RWPE2 (cell line): ENCODE measurements at regions not wholly inside any gene's neighbourhood (a gene's known extent, or its start where the extent isn't known, plus 50 kb on each side); places are given as distances from the start of the nearest gene placed in this dataset.

Experiments used
- ATAC-seq: fragments of 200-7000 bp; cut with Tn5 transposase; 3 replicates; pipeline ENCODE4 v1.9.1; 2021; ENCODE audit warnings: low read depth
- DNase-seq: peaks from one replicate; pipeline ENCODE4 v3.0.0-alpha.2; 2020; ENCODE audit warnings: low spot score
- H3K27ac ChIP-seq: fragments of 450-650 bp; 2 replicates; pipeline ENCODE4 v1.5.1; 2017; ENCODE audit warnings: mild to moderate bottlenecking; ENCODE audit not compliant: poor library complexity, severe bottlenecking
- H3K27me3 ChIP-seq: fragments of 250-450 bp; sonication (Bioruptor Pico); 2 replicates; pipeline ENCODE4 v1.5.1; 2021; ENCODE audit warnings: mild to moderate bottlenecking, moderate library complexity; ENCODE audit not compliant: insufficient read depth, poor library complexity, severe bottlenecking
- H3K36me3 ChIP-seq: fragments of 250-450 bp; sonication (Bioruptor Pico); 2 replicates; pipeline ENCODE4 v1.5.1; 2020; ENCODE audit warnings: low read depth, mild to moderate bottlenecking, moderate library complexity
- H3K4me1 ChIP-seq: fragments of 250-450 bp; sonication (Bioruptor Pico); 2 replicates; pipeline ENCODE4 v1.5.1; 2021; ENCODE audit warnings: mild to moderate bottlenecking, moderate library complexity; ENCODE audit not compliant: insufficient read depth, poor library complexity, severe bottlenecking
- H3K4me3 ChIP-seq: fragments of 250-450 bp; sonication (Bioruptor Pico); 2 replicates; pipeline ENCODE4 v1.5.1; 2021; ENCODE audit warnings: mild to moderate bottlenecking, moderate library complexity; ENCODE audit not compliant: severe bottlenecking
- H3K9me3 ChIP-seq: fragments of 250-450 bp; sonication (Bioruptor Pico); 2 replicates; pipeline ENCODE4 v1.5.1; 2021; ENCODE audit warnings: mild to moderate bottlenecking, moderate library complexity; ENCODE audit not compliant: severe bottlenecking
- TF ChIP-seq, protein P1 (sequence below): fragments of 450-650 bp; IDR thresholded peaks from one replicate; pipeline ENCODE4 v1.5.1; 2017; ENCODE audit warnings: mild to moderate bottlenecking, moderate library complexity; ENCODE audit not compliant: poor library complexity, severe bottlenecking

- DNase-seq (no peak), ATAC-seq (no peak)
- Histone ChIP-seq H3K36me3 (no peaks in the 10 kb centered on the region), H3K4me1 (peaks cover 33% of the 10 kb centered on the region), H3K27ac (no peak overlapping the region), H3K27me3 (no peaks in the 10 kb centered on the region), H3K4me3 (no peak overlapping the region), H3K9me3 (no peaks in the 10 kb centered on the region)
- TF ChIP-seq, protein P1, sequence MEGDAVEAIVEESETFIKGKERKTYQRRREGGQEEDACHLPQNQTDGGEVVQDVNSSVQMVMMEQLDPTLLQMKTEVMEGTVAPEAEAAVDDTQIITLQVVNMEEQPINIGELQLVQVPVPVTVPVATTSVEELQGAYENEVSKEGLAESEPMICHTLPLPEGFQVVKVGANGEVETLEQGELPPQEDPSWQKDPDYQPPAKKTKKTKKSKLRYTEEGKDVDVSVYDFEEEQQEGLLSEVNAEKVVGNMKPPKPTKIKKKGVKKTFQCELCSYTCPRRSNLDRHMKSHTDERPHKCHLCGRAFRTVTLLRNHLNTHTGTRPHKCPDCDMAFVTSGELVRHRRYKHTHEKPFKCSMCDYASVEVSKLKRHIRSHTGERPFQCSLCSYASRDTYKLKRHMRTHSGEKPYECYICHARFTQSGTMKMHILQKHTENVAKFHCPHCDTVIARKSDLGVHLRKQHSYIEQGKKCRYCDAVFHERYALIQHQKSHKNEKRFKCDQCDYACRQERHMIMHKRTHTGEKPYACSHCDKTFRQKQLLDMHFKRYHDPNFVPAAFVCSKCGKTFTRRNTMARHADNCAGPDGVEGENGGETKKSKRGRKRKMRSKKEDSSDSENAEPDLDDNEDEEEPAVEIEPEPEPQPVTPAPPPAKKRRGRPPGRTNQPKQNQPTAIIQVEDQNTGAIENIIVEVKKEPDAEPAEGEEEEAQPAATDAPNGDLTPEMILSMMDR, result no peak
These were observed 404.0 kb upstream of the MMADHC start for GRCh38 chr2:149991576-149991975.

GRCh38 chr2:149990965-149991364, 403.4 kb upstream of the MMADHC start:
- Histone ChIP-seq H3K36me3 (no peaks in the 10 kb centered on the region), H3K27me3 (no peaks in the 10 kb centered on the region), H3K4me3 (no peak overlapping the region), H3K9me3 (no peaks in the 10 kb centered on the region), H3K4me1 (peaks cover 33% of the 10 kb centered on the region), H3K27ac (no peak overlapping the region)
- DNase-seq, result no peak
- TF ChIP-seq, protein P1, result no peak
- no peak for ATAC-seq

- Histone ChIP-seq H3K36me3 (no peaks in the 10 kb centered on the region), H3K4me1 (peaks cover 25% of the 10 kb centered on the region), H3K27ac (peak overlapping the region; percentile 77), H3K9me3 (no peaks in the 10 kb centered on the region), H3K27me3 (no peaks in the 10 kb centered on the region), H3K4me3 (no peak overlapping the region)
- DNase-seq (no peak), ATAC-seq (peak; percentile 87)
- TF ChIP-seq, protein P1, result no peak
These were observed 402.0 kb upstream of the MMADHC start for GRCh38 chr2:149989447-149990063.

- ATAC-seq (no peak), DNase-seq (no peak)
- Histone ChIP-seq H3K36me3 (no peaks in the 10 kb centered on the region), H3K27me3 (no peaks in the 10 kb centered on the region), H3K9me3 (no peaks in the 10 kb centered on the region), H3K4me1 (peaks cover 18% of the 10 kb centered on the region), H3K27ac (peak overlapping the region; percentile 77), H3K4me3 (no peak overlapping the region)
- TF ChIP-seq, protein P1, result no peak
These were observed 400.8 kb upstream of the MMADHC start for GRCh38 chr2:149988361-149988760.

DNA sequence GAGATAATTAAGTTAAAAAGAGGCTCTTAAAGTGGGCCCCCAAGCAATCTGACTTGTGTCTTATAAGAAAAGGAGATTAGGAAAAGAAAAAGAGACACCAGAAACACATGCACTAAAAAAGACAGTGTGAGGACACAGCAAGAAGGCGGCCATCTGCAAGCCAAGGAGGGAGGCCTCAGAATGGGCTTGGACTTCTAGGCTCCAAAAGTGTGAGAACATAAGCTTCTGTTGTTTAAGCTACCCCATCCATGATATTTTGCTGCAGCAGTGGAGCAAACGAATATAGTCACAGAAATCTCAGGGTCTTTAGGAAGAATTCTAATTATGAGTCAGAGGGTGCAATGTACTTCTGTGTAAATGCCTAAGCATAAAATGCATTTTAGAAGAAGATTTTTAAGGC, 399.3 kb upstream of the MMADHC start:
- no peaks in the 10 kb centered on the region for H3K9me3 ChIP-seq
- peaks cover 18% of the 10 kb centered on the region for H3K4me1 ChIP-seq
- H3K4me3 ChIP-seq, result no peak overlapping the region
- H3K27ac ChIP-seq, result no peak overlapping the region
- ATAC-seq, result no peak
- no peaks in the 10 kb centered on the region for H3K36me3 ChIP-seq
- TF ChIP-seq, protein P1, result no peak
- no peak for DNase-seq
- no peaks in the 10 kb centered on the region for H3K27me3 ChIP-seq
